ENCODE measurements at regions not wholly inside any gene's neighbourhood (a gene's known extent, or its start where the extent isn't known, plus 50 kb on each side); places are given as distances from the start of the nearest gene placed in this dataset.

DNA sequence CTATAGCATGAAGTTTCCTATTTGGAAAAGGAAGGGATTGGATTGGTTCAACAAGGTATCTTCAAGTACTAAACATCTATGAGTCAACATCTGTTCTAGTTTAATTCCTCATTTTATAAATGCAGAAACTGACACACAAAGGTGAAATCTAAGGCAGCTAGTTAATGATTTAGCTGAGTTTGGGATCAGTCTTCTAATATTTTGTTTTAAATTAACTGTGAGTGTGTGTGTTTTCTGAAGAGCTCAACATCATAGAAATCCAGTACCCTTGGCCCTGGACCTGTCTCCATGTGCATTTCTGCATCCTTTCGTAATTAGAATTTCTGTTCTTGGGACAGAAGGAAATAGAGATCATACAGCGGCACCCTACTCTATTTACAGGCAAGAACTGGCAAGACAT, 105.9 kb downstream of the RGS2 start:
- DNase-seq (no peak), ATAC-seq (no peak)
- Histone ChIP-seq H3K4me1 (no peaks in the 10 kb centered on the region), H3K36me3 (no peaks in the 10 kb centered on the region), H3K9me3 (no peaks in the 10 kb centered on the region), H3K4me3 (no peak overlapping the region), H3K27me3 (no peaks in the 10 kb centered on the region), H3K27ac (no peak overlapping the region)
- intact Hi-C loops (cut with DNase I; ENCODE audit: low total_unique reads) = no loop called here
- TF ChIP-seq POLR2A (IDR thresholded peaks at IDR 0.05) = no peak
- TF ChIP-seq, protein P1, sequence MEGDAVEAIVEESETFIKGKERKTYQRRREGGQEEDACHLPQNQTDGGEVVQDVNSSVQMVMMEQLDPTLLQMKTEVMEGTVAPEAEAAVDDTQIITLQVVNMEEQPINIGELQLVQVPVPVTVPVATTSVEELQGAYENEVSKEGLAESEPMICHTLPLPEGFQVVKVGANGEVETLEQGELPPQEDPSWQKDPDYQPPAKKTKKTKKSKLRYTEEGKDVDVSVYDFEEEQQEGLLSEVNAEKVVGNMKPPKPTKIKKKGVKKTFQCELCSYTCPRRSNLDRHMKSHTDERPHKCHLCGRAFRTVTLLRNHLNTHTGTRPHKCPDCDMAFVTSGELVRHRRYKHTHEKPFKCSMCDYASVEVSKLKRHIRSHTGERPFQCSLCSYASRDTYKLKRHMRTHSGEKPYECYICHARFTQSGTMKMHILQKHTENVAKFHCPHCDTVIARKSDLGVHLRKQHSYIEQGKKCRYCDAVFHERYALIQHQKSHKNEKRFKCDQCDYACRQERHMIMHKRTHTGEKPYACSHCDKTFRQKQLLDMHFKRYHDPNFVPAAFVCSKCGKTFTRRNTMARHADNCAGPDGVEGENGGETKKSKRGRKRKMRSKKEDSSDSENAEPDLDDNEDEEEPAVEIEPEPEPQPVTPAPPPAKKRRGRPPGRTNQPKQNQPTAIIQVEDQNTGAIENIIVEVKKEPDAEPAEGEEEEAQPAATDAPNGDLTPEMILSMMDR (IDR thresholded peaks at IDR 0.05 in 4 of 5, conservative IDR thresholded peaks at IDR 0.05 in 1 of 5) = no peak
- in situ Hi-C loops (cut with MboI; ENCODE audit: low sequenced_read_pairs in 4 of 4) = no loop called here

DNA sequence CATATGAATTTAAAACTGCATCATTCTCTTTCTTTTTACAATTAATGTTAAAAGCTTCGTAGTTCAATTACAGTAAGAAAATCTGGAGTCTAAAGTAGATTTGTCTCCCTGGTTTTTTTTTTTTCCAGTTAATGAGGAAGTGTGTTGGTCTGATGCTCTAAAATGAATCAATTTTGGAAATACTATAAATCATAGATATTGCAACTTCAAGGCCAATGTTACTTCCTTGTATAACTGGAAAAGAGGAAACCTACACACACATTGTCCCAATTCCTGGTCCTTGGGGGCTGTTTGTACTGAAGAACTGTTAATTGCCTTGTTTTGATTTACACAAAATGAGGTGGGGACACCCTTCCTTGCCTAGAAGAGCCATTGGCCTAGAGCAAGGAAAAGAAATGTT, 107.2 kb downstream of the RGS2 start:
- no peak overlapping the region for H3K4me3 ChIP-seq
- H3K36me3 ChIP-seq = no peaks in the 10 kb centered on the region
- intact Hi-C loops (cut with DNase I; ENCODE audit: low total_unique reads) = no loop called here
- H3K27ac ChIP-seq = no peak overlapping the region
- no peaks in the 10 kb centered on the region for H3K9me3 ChIP-seq
- no peaks in the 10 kb centered on the region for H3K4me1 ChIP-seq
- ATAC-seq = no peak
- DNase-seq = no peak
- H3K27me3 ChIP-seq = no peaks in the 10 kb centered on the region
- no peak for TF ChIP-seq POLR2A (IDR thresholded peaks at IDR 0.05)
- TF ChIP-seq, protein P1 (IDR thresholded peaks at IDR 0.05 in 4 of 5, conservative IDR thresholded peaks at IDR 0.05 in 1 of 5) = no peak
- in situ Hi-C loops (cut with MboI; ENCODE audit: low sequenced_read_pairs in 4 of 4) = no loop called here

DNA sequence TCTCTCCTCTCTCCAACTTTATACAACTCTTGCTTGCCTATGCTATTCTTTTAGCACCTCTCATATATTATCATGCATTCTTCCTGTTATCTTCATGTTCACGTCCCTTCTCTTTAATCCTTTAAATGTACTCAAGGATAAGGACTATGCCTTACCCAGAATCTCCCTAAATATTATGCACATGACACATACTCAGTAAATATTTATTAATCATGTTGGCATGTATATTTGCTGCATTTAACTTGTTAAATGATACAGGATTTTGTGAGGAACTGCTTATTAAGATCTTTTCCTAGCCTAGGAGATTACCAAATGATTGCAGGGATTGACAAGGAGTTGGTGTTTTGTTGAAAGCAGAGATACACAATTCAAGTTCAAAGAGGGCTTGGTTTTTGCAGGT, 109.4 kb downstream of the RGS2 start:
- TF ChIP-seq, protein P1 (IDR thresholded peaks at IDR 0.05 in 4 of 5, conservative IDR thresholded peaks at IDR 0.05 in 1 of 5) = no peak
- TF ChIP-seq POLR2A (IDR thresholded peaks at IDR 0.05) = no peak
- DNase-seq = no peak
- intact Hi-C loops (cut with DNase I; ENCODE audit: low total_unique reads) = no loop called here
- Histone ChIP-seq H3K36me3 (no peaks in the 10 kb centered on the region), H3K27ac (no peak overlapping the region), H3K4me3 (no peak overlapping the region), H3K27me3 (no peaks in the 10 kb centered on the region), H3K4me1 (no peaks in the 10 kb centered on the region), H3K9me3 (no peaks in the 10 kb centered on the region)
- no peak for ATAC-seq
- in situ Hi-C loops (cut with MboI; ENCODE audit: low sequenced_read_pairs in 4 of 4) = no loop called here

DNA sequence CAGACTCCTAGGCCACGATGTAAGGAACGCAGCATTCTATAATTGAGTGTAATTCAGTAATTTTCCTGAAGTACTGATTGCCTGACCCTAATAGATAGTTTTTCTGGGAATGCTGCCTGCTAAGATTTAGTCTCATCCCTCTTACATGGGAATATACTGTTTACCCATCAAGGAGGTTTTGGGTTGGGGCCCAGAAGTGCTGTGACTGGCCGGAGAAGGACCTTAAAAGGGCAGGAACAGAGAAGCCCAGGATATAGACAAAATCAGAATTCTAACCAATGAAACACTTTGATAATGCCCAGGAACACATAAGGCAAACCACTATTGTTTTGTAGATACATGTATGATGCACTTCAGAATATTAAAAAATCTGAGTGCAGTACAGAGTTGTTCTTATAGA, 111.6 kb downstream of the RGS2 start:
- H3K27me3 ChIP-seq = no peaks in the 10 kb centered on the region
- no peak for ATAC-seq
- H3K9me3 ChIP-seq = no peaks in the 10 kb centered on the region
- TF ChIP-seq, protein P1 (IDR thresholded peaks at IDR 0.05 in 4 of 5, conservative IDR thresholded peaks at IDR 0.05 in 1 of 5) = no peak
- TF ChIP-seq POLR2A (IDR thresholded peaks at IDR 0.05) = no peak
- DNase-seq = no peak
- H3K27ac ChIP-seq = no peak overlapping the region
- in situ Hi-C loops (cut with MboI; ENCODE audit: low sequenced_read_pairs in 4 of 4) = no loop called here
- H3K36me3 ChIP-seq = no peaks in the 10 kb centered on the region
- no peak overlapping the region for H3K4me3 ChIP-seq
- H3K4me1 ChIP-seq = no peaks in the 10 kb centered on the region
- intact Hi-C loops (cut with DNase I; ENCODE audit: low total_unique reads) = no loop called here

DNA sequence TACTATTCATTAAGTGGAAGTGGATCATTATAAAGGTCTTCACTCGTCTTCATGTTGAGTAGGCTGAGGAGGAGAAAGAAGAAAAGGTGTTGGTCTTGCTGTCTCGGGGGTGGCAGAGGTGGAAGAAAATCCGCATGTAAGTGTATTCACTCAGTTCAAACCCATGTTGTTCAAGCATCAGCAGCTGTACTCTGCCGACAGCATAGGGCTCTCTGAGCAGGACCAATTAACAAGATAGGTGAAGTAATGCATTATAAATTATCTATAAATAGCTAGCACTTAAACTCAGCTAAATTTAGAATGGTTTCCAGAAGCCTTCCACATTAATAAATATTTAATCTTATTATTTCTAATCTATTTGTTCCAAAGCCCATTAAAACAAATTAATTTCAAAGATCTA, 116.8 kb downstream of the RGS2 start:
- Histone ChIP-seq H3K27me3 (no peaks in the 10 kb centered on the region), H3K27ac (no peak overlapping the region), H3K36me3 (no peaks in the 10 kb centered on the region), H3K4me1 (no peaks in the 10 kb centered on the region), H3K4me3 (no peak overlapping the region), H3K9me3 (no peaks in the 10 kb centered on the region)
- intact Hi-C loops (cut with DNase I; ENCODE audit: low total_unique reads) (no loop called here), in situ Hi-C loops (cut with MboI; ENCODE audit: low sequenced_read_pairs in 4 of 4) (no loop called here)
- DNase-seq (no peak), ATAC-seq (no peak)
- TF ChIP-seq POLR2A (IDR thresholded peaks at IDR 0.05) = no peak
- TF ChIP-seq, protein P1 (IDR thresholded peaks at IDR 0.05 in 4 of 5, conservative IDR thresholded peaks at IDR 0.05 in 1 of 5) = no peak
